HFFc6 (cell line): ENCODE measurements at regions not wholly inside any gene's neighbourhood (a gene's known extent, or its start where the extent isn't known, plus 50 kb on each side); places are given as distances from the start of the nearest gene placed in this dataset.
"Not testable (repeated sequence)": the region's sequence is repeated elsewhere in the genome, so short reads cannot be mapped to it uniquely, and the experiment has no call there.

Source experiments
- DNase-seq: peaks from one replicate; pipeline ENCODE4 v3.0.0-alpha.2; 2018
- H3K27ac Mint-ChIP-seq: 2 replicates; pipeline ENCODE4 v1.8.0; 2020; ENCODE audit warnings: mild to moderate bottlenecking, mixed read lengths
- H3K27me3 Mint-ChIP-seq: 2 replicates; pipeline ENCODE4 v1.8.0; 2021; ENCODE audit warnings: mild to moderate bottlenecking, moderate library complexity, mixed read lengths; ENCODE audit not compliant: insufficient read depth
- H3K36me3 Mint-ChIP-seq: 2 replicates; pipeline ENCODE4 v1.8.0; 2021; ENCODE audit warnings: low read depth, mixed read lengths
- H3K4me1 Mint-ChIP-seq: 2 replicates; pipeline ENCODE4 v1.8.0; 2020; ENCODE audit warnings: low read depth, mixed read lengths
- H3K4me3 Mint-ChIP-seq: 2 replicates; pipeline ENCODE4 v1.8.0; 2020; ENCODE audit warnings: mild to moderate bottlenecking, moderate library complexity, mixed read lengths
- H3K9me3 Mint-ChIP-seq: 2 replicates; pipeline ENCODE4 v1.8.0; 2020; ENCODE audit warnings: mild to moderate bottlenecking, mixed read lengths
- CTCF ChIP-seq: fragments of 200-600 bp; sonication (generic); IDR thresholded peaks from 2 replicates; pipeline ENCODE4 v1.5.0; 2021; ENCODE audit warnings: antibody characterized with exemption, mild to moderate bottlenecking

- peaks cover 17% of the 10 kb centered on the region for H3K36me3 Mint-ChIP-seq
- no peaks in the 10 kb centered on the region for H3K4me1 Mint-ChIP-seq
- no peak for TF ChIP-seq CTCF
- H3K27me3 Mint-ChIP-seq, result no peaks in the 10 kb centered on the region
- DNase-seq, result no peak
- H3K9me3 Mint-ChIP-seq, result peaks cover 17% of the 10 kb centered on the region
- H3K27ac Mint-ChIP-seq, result no peak overlapping the region
- H3K4me3 Mint-ChIP-seq, result no peak overlapping the region
Observed at GRCh38 chr2:89831641-89832498, 1140.4 kb downstream of the RPIA start.

GRCh38 chr2:89833116-89833779, 1141.8 kb downstream of the RPIA start:
- no peak overlapping the region for H3K27ac Mint-ChIP-seq
- peaks cover 17% of the 10 kb centered on the region for H3K36me3 Mint-ChIP-seq
- no peaks in the 10 kb centered on the region; the same call in 1 of the 2 replicates for H3K27me3 Mint-ChIP-seq
- H3K9me3 Mint-ChIP-seq, result peaks cover 21% of the 10 kb centered on the region
- no peaks in the 10 kb centered on the region for H3K4me1 Mint-ChIP-seq
- peak; percentile 12 for DNase-seq
- TF ChIP-seq CTCF, result no peak
- no peak overlapping the region for H3K4me3 Mint-ChIP-seq

GRCh38 chr2:89833780-89834117, 1142.3 kb downstream of the RPIA start:
- no peak for DNase-seq
- no peak overlapping the region for H3K27ac Mint-ChIP-seq

GRCh38 chr2:89834306-89834705, 1142.8 kb downstream of the RPIA start:
- H3K4me3 Mint-ChIP-seq, result no peak overlapping the region
- H3K27ac Mint-ChIP-seq, result no peak overlapping the region
- no peaks in the 10 kb centered on the region for H3K4me1 Mint-ChIP-seq
- no peak for DNase-seq
- H3K27me3 Mint-ChIP-seq, result no peaks in the 10 kb centered on the region; the same call in 1 of the 2 replicates
- peaks cover 13% of the 10 kb centered on the region for H3K36me3 Mint-ChIP-seq
- no peak for TF ChIP-seq CTCF
- H3K9me3 Mint-ChIP-seq, result peaks cover 21% of the 10 kb centered on the region

More at GRCh38 chr2:89833780-89834117, 1142.3 kb downstream of the RPIA start:
- Mint-ChIP-seq H3K36me3 (peaks cover 17% of the 10 kb centered on the region), H3K27me3 (no peaks in the 10 kb centered on the region; the same call in 1 of the 2 replicates), H3K4me3 (no peak overlapping the region), H3K9me3 (peaks cover 21% of the 10 kb centered on the region), H3K4me1 (no peaks in the 10 kb centered on the region)
- TF ChIP-seq CTCF, result no peak

GRCh38 chr2:89836326-89836725, 1144.9 kb downstream of the RPIA start:
- H3K36me3 Mint-ChIP-seq, result peaks cover 16% of the 10 kb centered on the region
- DNase-seq, result peak; percentile 18
- H3K4me3 Mint-ChIP-seq, H3K4me1 Mint-ChIP-seq, H3K27ac Mint-ChIP-seq, H3K27me3 Mint-ChIP-seq: not testable (repeated sequence)
- H3K9me3 Mint-ChIP-seq, result peaks cover 21% of the 10 kb centered on the region

GRCh38 chr2:89837962-89838625, 1146.6 kb downstream of the RPIA start:
- no peak overlapping the region for H3K27ac Mint-ChIP-seq
- no peak overlapping the region for H3K4me3 Mint-ChIP-seq
- no peaks in the 10 kb centered on the region for H3K4me1 Mint-ChIP-seq
- peaks cover 16% of the 10 kb centered on the region for H3K36me3 Mint-ChIP-seq
- no peaks in the 10 kb centered on the region; the same call in 1 of the 2 replicates for H3K27me3 Mint-ChIP-seq
- peaks cover 27% of the 10 kb centered on the region for H3K9me3 Mint-ChIP-seq
- no peak for DNase-seq
- TF ChIP-seq CTCF, result no peak

- peaks cover 16% of the 10 kb centered on the region for H3K36me3 Mint-ChIP-seq
- DNase-seq, H3K4me3 Mint-ChIP-seq, H3K27ac Mint-ChIP-seq, H3K27me3 Mint-ChIP-seq, H3K4me1 Mint-ChIP-seq: not testable (repeated sequence)
- H3K9me3 Mint-ChIP-seq, result peaks cover 26% of the 10 kb centered on the region
Observed at GRCh38 chr2:89840175-89840574, 1148.7 kb downstream of the RPIA start.

- H3K4me1 Mint-ChIP-seq, H3K4me3 Mint-ChIP-seq, H3K27me3 Mint-ChIP-seq, DNase-seq, H3K27ac Mint-ChIP-seq: not testable (repeated sequence)
- peaks cover 16% of the 10 kb centered on the region for H3K36me3 Mint-ChIP-seq
- H3K9me3 Mint-ChIP-seq, result peaks cover 25% of the 10 kb centered on the region
Observed at GRCh38 chr2:89840781-89841475, 1149.5 kb downstream of the RPIA start.
